HEK293 (cell line): ENCODE measurements at regions not wholly inside any gene's neighbourhood (a gene's known extent, or its start where the extent isn't known, plus 50 kb on each side); places are given as distances from the start of the nearest gene placed in this dataset.

Experiments
- CTCF ChIA-PET: fragments of 350-600 bp; formaldehyde crosslinking; extraction: SDS; loops from one replicate; lab custom pipeline; 2021; ENCODE audit warnings: antibody characterized with exemption; lab: Yijun Ruan, JAX
- POLR2A ChIA-PET: fragments of 300-600 bp; formaldehyde crosslinking; extraction: SDS; loops from one replicate; lab custom pipeline; 2020; ENCODE audit warnings: antibody characterized with exemption, inconsistent platforms; lab: Yijun Ruan, JAX
- H3K27ac ChIP-seq: fragments of 200-500 bp; sonication (Bioruptor generic); 2 replicates; pipeline ENCODE4 v1.5.1; 2014; ENCODE audit warnings: low read depth, low read length, control low read depth, inconsistent platforms; ENCODE audit errors: extremely low read depth
- H3K36me3 ChIP-seq, 2 experiments: fragments of 200-500 bp in 1 of 2; sonication (Bioruptor generic) in 1 of 2; 1 replicate in 1 of 2; 2 replicates in 1 of 2; pipeline ENCODE4 v1.5.1; 2014 to 2017; ENCODE audit warnings: inconsistent platforms in 2 of 2, low read length in 2 of 2; ENCODE audit not compliant: control insufficient read depth in 2 of 2, insufficient read depth in 1 of 2
- H3K4me1 ChIP-seq: fragments of 200-500 bp; sonication (Bioruptor generic); 2 replicates; pipeline ENCODE4 v1.5.1; 2014; ENCODE audit warnings: mild to moderate bottlenecking, low read length, inconsistent platforms; ENCODE audit not compliant: control insufficient read depth, insufficient read depth
- H3K4me3 ChIP-seq: 2 replicates; pipeline ENCODE4 v1.5.1; 2011; ENCODE audit warnings: low read depth, mild to moderate bottlenecking, control low read depth, low read length, moderate library complexity
- H3K9me3 ChIP-seq: fragments of 200-500 bp; sonication (Bioruptor generic); 2 replicates; pipeline ENCODE4 v1.5.1; 2014; ENCODE audit warnings: low read depth, low read length, inconsistent platforms; ENCODE audit not compliant: control insufficient read depth, insufficient read depth
- GLI4 ChIP-seq: fragments of 450-650 bp; formaldehyde crosslinking; IDR thresholded peaks from 2 replicates; pipeline ENCODE4 v1.5.1; 2016; ENCODE audit warnings: missing biosample characterization, missing genetic modification characterization
- GLIS2 ChIP-seq: fragments of 450-650 bp; formaldehyde crosslinking; IDR thresholded peaks from 2 replicates; pipeline ENCODE4 v1.5.1; 2016; ENCODE audit warnings: missing biosample characterization, missing genetic modification characterization
- HOXC10 ChIP-seq: sonication (generic); formaldehyde crosslinking; IDR thresholded peaks from 2 replicates; pipeline ENCODE4 v1.8.1; 2023; ENCODE audit warnings: mild to moderate bottlenecking, missing genetic modification reagents
- IKZF3 ChIP-seq: fragments of 450-650 bp; IDR thresholded peaks from 2 replicates; pipeline ENCODE4 v1.5.0; 2018; ENCODE audit warnings: missing biosample characterization, mild to moderate bottlenecking, missing genetic modification characterization, moderate library complexity
- KLF8 ChIP-seq: fragments of 450-650 bp; formaldehyde crosslinking; IDR thresholded peaks from 2 replicates; pipeline ENCODE4 v1.5.1; 2016; ENCODE audit warnings: missing biosample characterization, missing genetic modification characterization
- MYNN ChIP-seq: fragments of 450-650 bp; formaldehyde crosslinking; IDR thresholded peaks from 2 replicates; pipeline ENCODE4 v1.5.1; 2016; ENCODE audit warnings: missing biosample characterization, missing genetic modification characterization, borderline replicate concordance
- REPIN1 ChIP-seq: fragments of 450-650 bp; formaldehyde crosslinking; IDR thresholded peaks from 2 replicates; pipeline ENCODE4 v1.5.1; 2017; ENCODE audit warnings: missing biosample characterization, missing genetic modification characterization, low read depth
- SCRT1 ChIP-seq: fragments of 450-650 bp; formaldehyde crosslinking; IDR thresholded peaks from 2 replicates; pipeline ENCODE4 v1.5.1; 2016; ENCODE audit warnings: missing biosample characterization, missing genetic modification characterization, borderline replicate concordance
- YY2 ChIP-seq: fragments of 450-650 bp; formaldehyde crosslinking; IDR thresholded peaks from 2 replicates; pipeline ENCODE4 v1.5.1; 2016; ENCODE audit warnings: missing biosample characterization, missing genetic modification characterization
- ZNF248 ChIP-seq: fragments of 450-650 bp; formaldehyde crosslinking; IDR thresholded peaks from 2 replicates; pipeline ENCODE4 v1.5.1; 2017; ENCODE audit warnings: missing biosample characterization, missing genetic modification characterization
- ZNF350 ChIP-seq: fragments of 450-650 bp; formaldehyde crosslinking; IDR thresholded peaks from 2 replicates; pipeline ENCODE4 v1.5.0; 2017; ENCODE audit warnings: missing biosample characterization, mild to moderate bottlenecking, missing genetic modification characterization
- ZNF366 ChIP-seq: fragments of 450-650 bp; formaldehyde crosslinking; conservative IDR thresholded peaks from 2 replicates; pipeline ENCODE4 v1.5.1; 2016; ENCODE audit warnings: missing biosample characterization, missing genetic modification characterization
- ZNF473 ChIP-seq: fragments of 450-650 bp; formaldehyde crosslinking; IDR thresholded peaks from 2 replicates; pipeline ENCODE4 v1.5.1; 2017; ENCODE audit warnings: missing biosample characterization, missing genetic modification characterization
- ZNF529 ChIP-seq: fragments of 450-650 bp; formaldehyde crosslinking; IDR thresholded peaks from 2 replicates; pipeline ENCODE4 v1.5.1; 2017; ENCODE audit warnings: missing genetic modification characterization, missing biosample characterization; ENCODE audit not compliant: insufficient replicate concordance
- ZNF621 ChIP-seq: fragments of 450-650 bp; formaldehyde crosslinking; IDR thresholded peaks from 2 replicates; pipeline ENCODE4 v1.5.1; 2017; ENCODE audit warnings: missing biosample characterization, missing genetic modification characterization
- ZNF707 ChIP-seq: fragments of 450-650 bp; formaldehyde crosslinking; IDR thresholded peaks from 2 replicates; pipeline ENCODE4 v1.5.1; 2016; ENCODE audit warnings: missing biosample characterization, missing genetic modification characterization
- TF ChIP-seq, protein P1 (sequence below): fragments of 450-650 bp; formaldehyde crosslinking; IDR thresholded peaks from 2 replicates; pipeline ENCODE4 v1.5.1; 2016; ENCODE audit warnings: missing biosample characterization, missing genetic modification characterization
- TF ChIP-seq, protein P2 (sequence below): fragments of 450-650 bp; formaldehyde crosslinking; IDR thresholded peaks from 2 replicates; pipeline ENCODE4 v1.5.1; 2016; ENCODE audit warnings: missing biosample characterization, missing genetic modification characterization
- TF ChIP-seq, protein P3 (sequence below): fragments of 450-650 bp; formaldehyde crosslinking; IDR thresholded peaks from 2 replicates; pipeline ENCODE4 v1.5.1; 2016; ENCODE audit warnings: missing biosample characterization, missing genetic modification characterization
- TF ChIP-seq, protein P4 (sequence below): fragments of 450-650 bp; formaldehyde crosslinking; IDR thresholded peaks from 2 replicates; pipeline ENCODE4 v1.5.1; 2016; ENCODE audit warnings: missing biosample characterization, missing genetic modification characterization

DNA sequence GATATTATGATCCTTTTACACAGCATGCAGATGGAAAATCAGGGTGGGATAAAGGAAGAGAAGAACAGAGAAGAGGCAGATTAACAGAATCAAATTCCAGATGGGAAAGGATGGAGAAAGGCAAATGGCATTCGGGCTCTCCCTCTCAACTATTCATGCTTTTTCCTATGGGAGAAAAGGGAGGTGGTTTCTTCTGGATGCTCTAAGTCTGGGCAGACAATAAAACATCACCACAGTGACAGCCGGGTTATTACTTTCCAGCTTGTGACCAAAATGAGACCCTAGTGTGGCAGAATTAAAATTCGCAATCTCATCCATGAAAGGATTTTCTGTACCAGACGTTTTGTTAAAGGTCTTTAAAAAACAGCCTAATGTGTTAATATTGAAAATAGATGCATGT, 440.7 kb downstream of the RND3 start:
- H3K4me3 ChIP-seq, result no peak overlapping the region
- no peaks in the 10 kb centered on the region for H3K4me1 ChIP-seq
- H3K27ac ChIP-seq, result no peak overlapping the region
- no peaks in the 10 kb centered on the region for H3K9me3 ChIP-seq
- CTCF ChIA-PET, result no interaction called here
- H3K36me3 ChIP-seq, result no peaks in the 10 kb centered on the region
- TF ChIP-seq ZNF350 (tag by site-specific recombination), result no peak
- no peak for TF ChIP-seq MYNN (tag by site-specific recombination)
- no peak for TF ChIP-seq GLI4
- no peak for TF ChIP-seq ZNF248
- TF ChIP-seq, protein P1, sequence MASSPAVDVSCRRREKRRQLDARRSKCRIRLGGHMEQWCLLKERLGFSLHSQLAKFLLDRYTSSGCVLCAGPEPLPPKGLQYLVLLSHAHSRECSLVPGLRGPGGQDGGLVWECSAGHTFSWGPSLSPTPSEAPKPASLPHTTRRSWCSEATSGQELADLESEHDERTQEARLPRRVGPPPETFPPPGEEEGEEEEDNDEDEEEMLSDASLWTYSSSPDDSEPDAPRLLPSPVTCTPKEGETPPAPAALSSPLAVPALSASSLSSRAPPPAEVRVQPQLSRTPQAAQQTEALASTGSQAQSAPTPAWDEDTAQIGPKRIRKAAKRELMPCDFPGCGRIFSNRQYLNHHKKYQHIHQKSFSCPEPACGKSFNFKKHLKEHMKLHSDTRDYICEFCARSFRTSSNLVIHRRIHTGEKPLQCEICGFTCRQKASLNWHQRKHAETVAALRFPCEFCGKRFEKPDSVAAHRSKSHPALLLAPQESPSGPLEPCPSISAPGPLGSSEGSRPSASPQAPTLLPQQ (tag by site-specific recombination), result no peak
- TF ChIP-seq ZNF366 (tag by site-specific recombination), result no peak
- no peak for TF ChIP-seq GLIS2
- no peak for TF ChIP-seq ZNF707 (tag by site-specific recombination)
- no peak for TF ChIP-seq SCRT1 (tag by site-specific recombination)
- TF ChIP-seq ZNF473, result no peak
- no peak for TF ChIP-seq KLF8 (tag by site-specific recombination)
- TF ChIP-seq ZNF621 (tag by site-specific recombination), result no peak
- TF ChIP-seq, protein P2, sequence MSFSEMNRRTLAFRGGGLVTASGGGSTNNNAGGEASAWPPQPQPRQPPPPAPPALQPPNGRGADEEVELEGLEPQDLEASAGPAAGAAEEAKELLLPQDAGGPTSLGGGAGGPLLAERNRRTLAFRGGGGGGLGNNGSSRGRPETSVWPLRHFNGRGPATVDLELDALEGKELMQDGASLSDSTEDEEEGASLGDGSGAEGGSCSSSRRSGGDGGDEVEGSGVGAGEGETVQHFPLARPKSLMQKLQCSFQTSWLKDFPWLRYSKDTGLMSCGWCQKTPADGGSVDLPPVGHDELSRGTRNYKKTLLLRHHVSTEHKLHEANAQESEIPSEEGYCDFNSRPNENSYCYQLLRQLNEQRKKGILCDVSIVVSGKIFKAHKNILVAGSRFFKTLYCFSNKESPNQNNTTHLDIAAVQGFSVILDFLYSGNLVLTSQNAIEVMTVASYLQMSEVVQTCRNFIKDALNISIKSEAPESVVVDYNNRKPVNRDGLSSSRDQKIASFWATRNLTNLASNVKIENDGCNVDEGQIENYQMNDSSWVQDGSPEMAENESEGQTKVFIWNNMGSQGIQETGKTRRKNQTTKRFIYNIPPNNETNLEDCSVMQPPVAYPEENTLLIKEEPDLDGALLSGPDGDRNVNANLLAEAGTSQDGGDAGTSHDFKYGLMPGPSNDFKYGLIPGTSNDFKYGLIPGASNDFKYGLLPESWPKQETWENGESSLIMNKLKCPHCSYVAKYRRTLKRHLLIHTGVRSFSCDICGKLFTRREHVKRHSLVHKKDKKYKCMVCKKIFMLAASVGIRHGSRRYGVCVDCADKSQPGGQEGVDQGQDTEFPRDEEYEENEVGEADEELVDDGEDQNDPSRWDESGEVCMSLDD (tag by site-specific recombination), result no peak
- TF ChIP-seq YY2 (tag by site-specific recombination), result no peak
- no peak for TF ChIP-seq REPIN1 (tag by site-specific recombination)
- TF ChIP-seq, protein P3, sequence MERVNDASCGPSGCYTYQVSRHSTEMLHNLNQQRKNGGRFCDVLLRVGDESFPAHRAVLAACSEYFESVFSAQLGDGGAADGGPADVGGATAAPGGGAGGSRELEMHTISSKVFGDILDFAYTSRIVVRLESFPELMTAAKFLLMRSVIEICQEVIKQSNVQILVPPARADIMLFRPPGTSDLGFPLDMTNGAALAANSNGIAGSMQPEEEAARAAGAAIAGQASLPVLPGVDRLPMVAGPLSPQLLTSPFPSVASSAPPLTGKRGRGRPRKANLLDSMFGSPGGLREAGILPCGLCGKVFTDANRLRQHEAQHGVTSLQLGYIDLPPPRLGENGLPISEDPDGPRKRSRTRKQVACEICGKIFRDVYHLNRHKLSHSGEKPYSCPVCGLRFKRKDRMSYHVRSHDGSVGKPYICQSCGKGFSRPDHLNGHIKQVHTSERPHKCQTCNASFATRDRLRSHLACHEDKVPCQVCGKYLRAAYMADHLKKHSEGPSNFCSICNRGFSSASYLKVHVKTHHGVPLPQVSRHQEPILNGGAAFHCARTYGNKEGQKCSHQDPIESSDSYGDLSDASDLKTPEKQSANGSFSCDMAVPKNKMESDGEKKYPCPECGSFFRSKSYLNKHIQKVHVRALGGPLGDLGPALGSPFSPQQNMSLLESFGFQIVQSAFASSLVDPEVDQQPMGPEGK (tag by site-specific recombination), result no peak
- no peak for TF ChIP-seq ZNF529 (tag by site-specific recombination)
- TF ChIP-seq IKZF3, result no peak
- TF ChIP-seq, all 188 proteins: peak for 0
- POLR2A ChIA-PET, result no interaction called here

DNA sequence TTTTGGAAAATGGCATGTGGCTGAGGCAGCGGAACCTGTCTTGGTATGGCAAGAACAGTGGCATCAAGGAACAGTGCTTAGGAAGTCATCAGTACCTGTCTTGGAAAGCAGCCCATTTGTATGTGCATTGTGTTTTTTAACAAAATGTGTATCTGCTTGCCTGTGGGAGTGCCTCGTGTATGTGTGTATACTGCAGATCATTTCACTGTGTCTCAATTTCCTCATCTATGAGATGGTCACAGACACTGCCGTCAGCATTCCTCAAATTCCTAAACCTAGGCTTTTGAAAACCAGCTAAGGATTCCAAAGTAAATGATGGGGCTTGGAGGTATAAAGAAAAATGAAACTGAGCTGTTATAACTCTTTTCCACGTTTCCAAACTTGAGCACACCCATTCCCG, 441.3 kb downstream of the RND3 start:
- Histone ChIP-seq H3K36me3 (no peaks in the 10 kb centered on the region), H3K4me1 (no peaks in the 10 kb centered on the region), H3K27ac (no peak overlapping the region)
- CTCF ChIA-PET, result no interaction called here
- TF ChIP-seq, protein P4, sequence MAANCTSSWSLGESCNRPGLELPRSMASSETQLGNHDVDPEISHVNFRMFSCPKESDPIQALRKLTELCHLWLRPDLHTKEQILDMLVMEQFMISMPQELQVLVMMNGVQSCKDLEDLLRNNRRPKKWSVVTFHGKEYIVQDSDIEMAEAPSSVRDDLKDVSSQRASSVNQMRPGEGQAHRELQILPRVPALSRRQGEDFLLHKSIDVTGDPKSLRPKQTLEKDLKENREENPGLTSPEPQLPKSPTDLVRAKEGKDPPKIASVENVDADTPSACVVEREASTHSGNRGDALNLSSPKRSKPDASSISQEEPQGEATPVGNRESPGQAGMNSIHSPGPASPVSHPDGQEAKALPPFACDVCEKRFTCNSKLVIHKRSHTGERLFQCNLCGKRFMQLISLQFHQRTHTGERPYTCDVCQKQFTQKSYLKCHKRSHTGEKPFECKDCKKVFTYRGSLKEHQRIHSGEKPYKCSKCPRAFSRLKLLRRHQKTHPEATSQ (tag by site-specific recombination), result no peak
- TF ChIP-seq HOXC10, result no peak
- TF ChIP-seq, all 188 proteins: peak for 0
- no peaks in the 10 kb centered on the region for H3K9me3 ChIP-seq
- POLR2A ChIA-PET, result no interaction called here
- no peak overlapping the region for H3K4me3 ChIP-seq
